Stimulated activated CD4-positive, alpha-beta T cell treated with anti-CD3 and anti-CD28 coated beads, Interleukin-1b, Interleukin-23, amount 100 ng/mL, for 48 hours (primary cell): ENCODE measurements at regions not wholly inside any gene's neighbourhood (a gene's known extent, or its start where the extent isn't known, plus 50 kb on each side); places are given as distances from the start of the nearest gene placed in this dataset.
"Not testable (repeated sequence)": the region's sequence is repeated elsewhere in the genome, so short reads cannot be mapped to it uniquely, and the experiment has no call there.

Experiments used
- DNase-seq: peaks from one replicate; pipeline ENCODE4 v3.0.0-alpha.2; 2020

- DNase-seq: no peak
Observed at GRCh38 chr2:64745562-64745961, 91.8 kb upstream of the SERTAD2 start.

DNA sequence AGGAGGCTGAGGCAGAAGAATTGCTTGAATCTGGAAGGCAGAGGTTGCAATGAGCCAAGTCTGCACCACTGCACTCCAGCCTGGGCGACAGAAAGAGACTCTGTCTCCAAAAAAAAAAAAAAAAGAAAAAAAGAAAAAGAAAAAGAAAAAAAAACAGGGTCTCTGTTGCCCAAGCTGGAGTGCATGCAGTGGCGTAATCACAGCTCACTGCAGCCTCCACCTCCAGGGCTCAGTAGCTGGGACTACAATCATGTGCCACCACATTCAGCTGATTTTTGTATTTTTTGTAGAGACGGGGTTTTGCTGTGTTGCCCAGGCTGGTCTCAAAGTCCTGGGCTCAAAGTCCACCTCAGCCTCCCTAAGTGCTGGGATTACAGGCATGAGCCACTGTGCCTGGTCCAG lies 94.0 kb upstream of the SERTAD2 start:
- not testable (repeated sequence) for DNase-seq

GRCh38 chr2:64748147-64748546 lies 94.4 kb upstream of the SERTAD2 start:
- DNase-seq: no peak

GRCh38 chr2:64748561-64748960 lies 94.8 kb upstream of the SERTAD2 start:
- DNase-seq: peak; percentile 32

GRCh38 chr2:64749446-64749845 lies 95.7 kb upstream of the SERTAD2 start:
- no peak for DNase-seq

GRCh38 chr2:64750001-64750816 lies 96.5 kb upstream of the SERTAD2 start:
- DNase-seq: peak; percentile 27

GRCh38 chr2:64750817-64751285 lies 97.1 kb upstream of the SERTAD2 start:
- DNase-seq: peak; percentile 99

DNA sequence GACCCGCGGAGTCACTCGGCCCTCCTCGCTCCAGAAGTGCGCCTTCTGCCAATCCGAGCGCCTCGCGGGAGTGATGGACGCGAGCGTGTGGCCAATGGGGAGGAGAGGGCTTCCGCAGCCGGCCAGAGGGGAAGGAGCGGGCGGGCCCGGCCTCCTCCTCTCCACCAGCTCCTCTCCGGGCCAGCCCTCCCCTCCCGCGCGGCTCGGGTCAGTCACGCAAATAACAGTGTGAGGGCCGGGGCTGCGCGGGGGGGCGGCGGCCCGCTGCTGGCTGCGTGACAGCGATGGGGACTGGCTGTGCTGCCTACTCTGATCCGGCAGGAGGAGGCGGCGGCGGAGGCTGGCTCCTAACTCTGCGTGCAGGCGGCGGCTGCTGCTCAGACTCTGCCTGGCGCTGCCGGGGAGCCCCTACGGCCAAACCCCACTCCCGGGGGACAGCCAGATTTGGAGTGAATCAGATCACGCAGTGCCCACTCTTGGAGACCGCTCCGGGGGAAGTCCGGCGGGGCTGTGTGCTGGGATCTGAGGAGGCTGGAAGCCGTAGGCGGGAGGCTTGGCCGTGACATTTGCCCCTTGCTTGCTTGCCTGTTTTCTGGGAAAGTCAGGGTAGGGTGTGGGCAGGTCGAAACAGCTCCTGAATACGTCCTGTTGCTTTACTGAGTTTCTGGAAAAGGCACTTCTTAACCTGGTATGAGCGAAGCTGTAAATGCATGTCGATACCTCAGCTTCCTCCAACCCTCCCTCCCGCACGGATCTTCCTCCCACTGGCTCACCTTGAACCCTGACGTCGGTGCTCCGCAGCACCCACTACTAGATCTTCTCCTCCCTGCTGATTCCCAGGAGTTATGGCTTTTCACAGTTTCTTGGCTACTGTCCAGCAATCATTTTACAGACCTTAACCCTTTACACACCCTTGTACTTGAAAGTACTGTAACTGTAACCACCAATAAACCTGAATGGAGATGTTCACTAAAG lies 97.9 kb upstream of the SERTAD2 start:
- DNase-seq: peak; percentile 17

GRCh38 chr2:64753399-64753798 lies 99.7 kb upstream of the SERTAD2 start:
- DNase-seq: no peak

GRCh38 chr2:64754570-64754969 lies 100.9 kb upstream of the SERTAD2 start:
- no peak for DNase-seq

DNA sequence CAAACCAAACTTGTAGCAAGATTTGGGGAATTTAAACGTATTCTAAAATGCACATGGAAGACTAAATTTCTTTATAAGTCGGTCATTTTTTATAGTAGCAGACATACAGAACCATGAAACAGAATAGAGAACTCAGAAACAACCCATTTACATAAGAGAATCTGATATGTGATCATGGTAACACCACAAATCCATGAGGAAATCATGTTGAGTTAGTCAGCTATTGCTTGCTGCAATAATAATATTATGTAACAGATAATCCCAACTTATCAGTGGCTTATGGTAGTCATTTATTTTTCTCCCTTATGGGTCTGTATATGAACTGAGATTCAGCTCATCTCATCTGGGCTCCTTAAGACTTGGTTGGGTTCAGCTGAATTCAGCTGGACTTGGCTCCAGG lies 103.4 kb upstream of the SERTAD2 start:
- DNase-seq: no peak

- DNase-seq: no peak
Observed at GRCh38 chr2:64760128-64760527, 106.4 kb upstream of the SERTAD2 start.

- DNase-seq: no peak
Observed at GRCh38 chr2:64762301-64762997, 108.7 kb upstream of the SERTAD2 start.

- DNase-seq: no peak
Observed at GRCh38 chr2:64763126-64763525, 109.4 kb upstream of the SERTAD2 start.

DNA sequence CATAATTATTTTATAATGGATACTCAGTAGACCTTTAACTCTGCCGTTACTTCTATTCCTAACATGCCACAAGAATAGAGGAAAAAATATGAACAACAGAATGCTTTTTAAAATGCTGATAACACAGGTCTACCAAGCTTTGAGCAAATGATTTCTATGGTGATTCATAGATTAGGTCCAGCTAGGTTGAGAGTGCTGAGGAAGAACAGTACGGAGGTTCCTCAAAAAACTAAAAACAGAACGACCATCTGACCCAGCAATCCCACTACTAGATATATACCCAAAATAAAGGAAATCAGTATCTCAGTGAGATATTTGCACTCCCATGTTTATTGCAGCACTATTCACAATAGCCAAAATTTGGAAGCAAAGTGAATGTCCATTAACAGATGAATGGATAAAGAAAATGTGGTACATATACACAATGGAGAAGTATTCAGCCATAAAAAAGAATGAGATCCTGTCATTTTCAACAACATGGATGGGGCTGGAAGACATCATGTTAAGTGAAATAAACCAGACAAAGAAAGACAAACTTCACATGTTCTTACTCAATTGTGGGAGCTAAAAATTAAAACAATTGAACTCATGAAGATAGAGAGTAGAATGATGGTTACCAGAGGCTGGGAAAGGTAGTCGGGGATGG lies 111.6 kb upstream of the SERTAD2 start:
- no peak for DNase-seq

DNA sequence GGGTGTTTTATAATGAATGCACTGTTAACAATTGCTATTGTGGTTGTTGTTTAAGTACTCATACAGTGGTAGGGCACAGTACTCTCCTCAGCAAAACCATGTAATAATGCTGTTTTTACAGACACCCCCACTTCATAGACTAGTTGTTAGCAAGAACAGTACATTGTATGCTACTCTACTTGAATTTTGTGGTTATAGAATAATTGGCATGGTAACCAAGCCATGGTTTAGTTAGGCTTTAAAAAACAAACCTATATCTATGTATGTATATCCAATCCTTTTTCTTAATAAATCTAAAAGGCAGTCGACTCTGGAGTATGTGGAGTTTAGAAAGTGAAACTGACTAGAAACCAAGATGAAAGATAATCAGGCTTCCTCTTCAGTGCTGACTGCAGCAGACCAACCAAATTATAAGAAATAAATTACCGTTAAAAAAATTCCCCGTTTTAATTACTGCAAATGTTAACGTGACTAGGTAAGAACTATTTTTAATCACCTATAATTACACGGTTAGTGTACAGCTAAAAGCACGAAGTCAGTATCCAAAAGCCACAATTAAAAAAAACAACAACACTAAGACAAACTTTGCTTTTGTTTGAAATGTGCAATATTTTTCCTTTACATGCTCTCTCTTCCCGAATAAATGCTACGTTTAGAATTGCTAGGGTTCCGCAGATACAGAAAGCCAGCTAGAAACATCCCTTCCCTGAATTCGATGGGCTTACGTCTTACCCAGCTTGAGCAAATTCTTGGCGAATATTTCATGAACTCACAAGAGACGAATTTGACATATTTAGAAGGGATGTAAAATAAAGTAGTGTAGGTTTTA lies 113.3 kb upstream of the SERTAD2 start:
- DNase-seq: no peak

DNA sequence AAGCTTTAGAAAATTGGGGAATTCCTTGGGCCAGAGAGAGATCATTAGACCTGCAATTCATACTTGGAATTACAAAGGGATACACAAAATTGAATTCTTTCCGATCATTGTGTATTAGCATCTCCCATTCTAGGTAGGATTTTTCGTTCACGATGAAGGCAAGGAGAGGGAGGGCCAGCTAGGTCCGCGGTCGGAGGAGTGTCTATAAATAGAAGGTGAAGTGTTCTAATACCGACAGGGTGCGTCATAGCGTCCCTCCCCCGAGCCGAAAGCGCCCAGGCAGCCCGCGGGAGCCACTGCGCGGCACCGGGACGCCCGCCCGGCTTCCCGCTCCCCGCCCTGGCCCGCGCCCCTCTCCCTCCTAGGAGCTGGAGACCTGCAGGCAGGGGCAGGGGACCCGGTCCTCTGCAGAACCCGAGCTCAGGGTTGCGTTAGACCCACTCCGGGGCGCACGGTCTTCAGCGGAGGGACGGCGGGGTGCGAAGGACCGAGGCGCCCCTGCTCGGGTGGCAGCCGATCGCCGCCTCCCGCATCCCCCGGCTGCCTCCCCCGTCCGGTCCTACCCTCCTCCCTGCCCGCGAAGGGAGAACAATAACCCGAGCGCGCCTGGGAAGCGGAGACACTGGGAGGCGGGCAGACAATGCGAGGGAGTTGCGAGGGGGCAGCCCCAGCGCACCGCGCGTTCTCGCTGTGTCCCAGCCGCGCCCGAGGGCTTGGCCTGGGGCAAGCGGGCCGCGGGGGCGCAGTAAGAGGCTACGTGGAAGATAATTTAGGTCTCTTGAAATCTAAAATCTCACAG lies 114.2 kb upstream of the SERTAD2 start:
- peak; percentile 68 for DNase-seq

DNA sequence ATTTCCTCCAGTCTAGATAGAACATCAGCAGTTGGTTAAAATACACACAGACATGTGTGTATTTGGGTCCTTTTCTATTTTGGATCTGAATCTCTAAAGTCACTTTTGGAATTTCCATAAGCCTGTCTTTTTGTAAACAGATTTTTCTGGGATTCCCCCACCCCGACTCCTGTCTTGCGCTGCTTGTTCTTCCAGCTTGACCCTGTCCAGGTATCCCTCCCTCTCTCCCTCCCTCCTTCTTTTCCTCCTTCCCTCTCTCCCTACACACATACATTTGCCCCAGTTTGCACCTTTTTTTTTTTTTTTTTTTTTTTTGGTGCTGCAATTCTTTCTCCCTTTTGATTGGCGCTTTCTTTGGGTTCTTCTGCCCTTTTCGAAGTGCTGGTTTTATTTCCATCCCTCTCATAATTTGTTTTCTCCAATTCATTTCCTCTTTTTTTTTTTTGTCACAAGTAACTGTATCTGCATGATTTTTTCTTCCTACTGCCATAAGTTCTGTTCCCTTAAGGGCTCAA lies 114.8 kb upstream of the SERTAD2 start:
- no peak for DNase-seq

DNA sequence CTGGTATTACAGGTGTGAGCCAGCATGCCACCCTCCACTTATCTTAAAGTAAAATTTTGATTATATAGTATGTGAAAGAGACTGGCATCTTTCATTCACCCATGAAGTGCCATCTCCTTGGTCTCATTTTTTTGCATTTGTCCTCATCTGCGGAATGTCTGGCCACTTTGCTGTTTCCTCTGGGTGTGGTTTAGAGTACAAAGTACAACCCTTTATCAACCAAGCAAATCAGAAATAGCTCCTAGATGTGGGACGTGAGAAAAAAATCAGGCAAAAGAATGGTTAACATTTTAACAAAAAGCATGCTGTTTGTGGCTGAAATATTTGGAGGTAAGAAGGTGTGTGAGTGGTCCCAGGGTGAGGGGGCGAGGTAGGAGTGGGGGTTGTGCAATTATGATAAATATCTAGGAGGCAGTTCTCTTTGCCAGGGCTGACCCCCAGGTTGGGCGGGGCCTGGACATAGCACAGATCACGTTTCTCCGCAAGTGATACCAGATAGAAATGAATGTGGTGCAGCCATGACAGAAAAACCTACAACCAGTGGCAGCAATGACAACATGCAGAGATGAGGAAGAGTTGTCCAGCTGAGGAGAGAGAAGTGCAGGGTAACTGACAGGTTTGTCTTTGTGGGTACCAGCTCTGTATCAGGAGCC lies 115.8 kb upstream of the SERTAD2 start:
- no peak for DNase-seq
